SIG-M5 treated with dmso at 0.1 percent for 504 hours (cell line): ENCODE measurements at regions not wholly inside any gene's neighbourhood (a gene's known extent, or its start where the extent isn't known, plus 50 kb on each side); places are given as distances from the start of the nearest gene placed in this dataset.

ENCODE experiments used
- DNase-seq: peaks from one replicate; lab custom pipeline; 2025; ENCODE audit not compliant: unreplicated experiment; lab: John Stamatoyannopoulos, UW

GRCh38 chr16:51405361-51405760, 254.3 kb upstream of the SALL1 start:
- no peak for DNase-seq

- DNase-seq = no peak
Observed at GRCh38 chr16:51404386-51404785, 253.3 kb upstream of the SALL1 start.

- no peak for DNase-seq
Observed at GRCh38 chr16:51402785-51403184, 251.7 kb upstream of the SALL1 start.

GRCh38 chr16:51402298-51402697, 251.2 kb upstream of the SALL1 start:
- DNase-seq = no peak

- no peak for DNase-seq
Observed at GRCh38 chr16:51401673-51402072, 250.6 kb upstream of the SALL1 start.

GRCh38 chr16:51399908-51400670, 249.0 kb upstream of the SALL1 start:
- no peak for DNase-seq

GRCh38 chr16:51394421-51394820, 243.4 kb upstream of the SALL1 start:
- DNase-seq = no peak

- DNase-seq = no peak
Observed at GRCh38 chr16:51393381-51394005, 242.4 kb upstream of the SALL1 start.

- DNase-seq = no peak
Observed at GRCh38 chr16:51392521-51393187, 241.6 kb upstream of the SALL1 start.

- no peak for DNase-seq
Observed at GRCh38 chr16:51391798-51392511, 240.9 kb upstream of the SALL1 start.

- no peak for DNase-seq
Observed at GRCh38 chr16:51390877-51391276, 239.8 kb upstream of the SALL1 start.

- DNase-seq = no peak
Observed at GRCh38 chr16:51389881-51390280, 238.8 kb upstream of the SALL1 start.

- DNase-seq = no peak
Observed at GRCh38 chr16:51388516-51388951, 237.5 kb upstream of the SALL1 start.

GRCh38 chr16:51383909-51384308, 232.8 kb upstream of the SALL1 start:
- no peak for DNase-seq

GRCh38 chr16:51382940-51383339, 231.9 kb upstream of the SALL1 start:
- DNase-seq = no peak

- DNase-seq = no peak
Observed at GRCh38 chr16:51382211-51382610, 231.1 kb upstream of the SALL1 start.

GRCh38 chr16:51376080-51376479, 225.0 kb upstream of the SALL1 start:
- no peak for DNase-seq

- DNase-seq = no peak
Observed at GRCh38 chr16:51374790-51375189, 223.7 kb upstream of the SALL1 start.

- no peak for DNase-seq
Observed at GRCh38 chr16:51374346-51374745, 223.3 kb upstream of the SALL1 start.

GRCh38 chr16:51365715-51366114, 214.6 kb upstream of the SALL1 start:
- no peak for DNase-seq

- DNase-seq = no peak
Observed at GRCh38 chr16:51359141-51359955, 208.3 kb upstream of the SALL1 start.
